ENCODE measurements at regions not wholly inside any gene's neighbourhood (a gene's known extent, or its start where the extent isn't known, plus 50 kb on each side); places are given as distances from the start of the nearest gene placed in this dataset.

DNA sequence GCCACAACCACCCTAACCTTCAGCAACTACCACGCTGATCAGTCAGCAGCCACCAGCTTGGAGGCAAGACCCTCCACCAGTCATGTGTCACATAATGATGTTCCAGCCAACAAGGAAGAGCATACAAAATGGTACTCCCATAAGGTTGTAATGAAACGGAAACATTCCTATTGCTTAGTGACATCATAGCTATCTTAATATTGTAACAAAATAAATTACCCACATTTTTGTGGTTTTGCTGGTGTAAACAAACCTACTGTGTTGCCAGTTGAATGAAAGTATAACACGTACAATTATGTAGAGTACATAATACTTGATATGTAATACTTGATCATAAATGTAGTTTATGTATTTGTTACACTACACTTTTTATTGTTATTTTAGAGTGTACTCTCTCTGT is 1363.2 kb upstream of the ADGRL4 start:
- no peak overlapping the region for H3K27ac ChIP-seq (ENCODE audit: low read depth in 2 of 2, low read length in 2 of 2)
- no peak overlapping the region for H3K4me3 ChIP-seq (ENCODE audit: low read length in 2 of 2)
- no peaks in the 10 kb centered on the region for H3K27me3 ChIP-seq (ENCODE audit: control insufficient read depth in 2 of 2, insufficient read depth in 2 of 2, low read length in 2 of 2)
- H3K9ac ChIP-seq (ENCODE audit: low read depth in 1 of 2, low read length in 2 of 2) = no peak overlapping the region
- no peaks in the 10 kb centered on the region for H3K36me3 ChIP-seq (ENCODE audit: control insufficient read depth in 2 of 2, insufficient read depth in 2 of 2, low read length in 2 of 2)
- no peaks in the 10 kb centered on the region for H3K9me3 ChIP-seq (ENCODE audit: control insufficient read depth in 2 of 2, low read length in 2 of 2)
- no peaks in the 10 kb centered on the region for H3K4me1 ChIP-seq (ENCODE audit: control insufficient read depth in 2 of 2, insufficient read depth in 2 of 2, low read length in 2 of 2)

DNA sequence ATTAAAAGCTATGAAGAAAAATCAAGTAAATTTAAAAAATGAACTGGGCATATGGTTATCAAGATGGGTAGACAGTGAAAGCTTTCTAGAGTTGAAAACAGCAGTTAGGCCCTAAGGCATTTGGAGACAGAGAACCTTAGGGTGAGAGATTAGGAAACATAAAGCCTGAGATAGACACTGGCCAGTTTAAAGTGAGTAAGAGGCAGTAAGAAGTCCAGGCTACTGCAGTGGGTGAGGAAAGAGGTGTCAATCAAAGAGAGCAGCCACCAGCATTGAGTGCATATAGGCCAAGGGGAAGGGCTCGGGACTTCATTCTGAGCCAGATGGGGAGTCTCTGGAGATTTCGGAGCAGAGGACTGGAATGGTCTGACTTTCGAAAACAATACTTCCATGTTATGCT is 1360.5 kb upstream of the ADGRL4 start:
- no peaks in the 10 kb centered on the region for H3K36me3 ChIP-seq (ENCODE audit: control insufficient read depth in 2 of 2, insufficient read depth in 2 of 2, low read length in 2 of 2)

DNA sequence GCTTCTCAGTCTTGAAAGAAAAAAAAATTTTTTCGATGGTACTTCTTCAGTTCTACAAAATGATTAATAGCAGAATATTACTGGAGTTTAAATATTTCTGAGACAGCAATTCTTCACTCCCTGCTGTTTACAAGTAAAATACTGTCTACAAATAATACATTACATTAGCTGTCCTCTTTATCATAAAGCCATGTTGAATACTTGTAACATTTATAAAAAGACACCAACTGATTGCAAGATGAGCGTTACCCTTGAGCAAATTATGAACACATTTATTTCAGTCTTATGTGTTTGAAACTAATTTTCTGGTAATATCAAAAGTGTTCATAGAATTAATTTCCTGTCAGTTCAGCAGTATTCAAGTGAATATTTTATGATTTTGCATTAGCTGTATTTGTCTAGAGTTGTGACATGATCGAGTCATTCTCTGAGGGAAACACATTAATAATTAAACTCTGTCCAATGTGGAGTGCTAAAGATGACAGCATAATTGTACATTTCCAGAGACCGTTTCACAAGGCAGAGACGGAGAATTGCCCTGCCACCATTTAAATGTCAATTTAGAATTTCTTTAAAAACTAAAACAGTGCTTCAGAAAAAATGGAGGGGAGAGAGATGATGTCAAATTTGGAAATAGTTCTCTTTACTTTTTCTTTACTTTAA is 1359.0 kb upstream of the ADGRL4 start:
- no peaks in the 10 kb centered on the region for H3K9me3 ChIP-seq (ENCODE audit: control insufficient read depth in 2 of 2, low read length in 2 of 2)
- H3K27me3 ChIP-seq (ENCODE audit: control insufficient read depth in 2 of 2, insufficient read depth in 2 of 2, low read length in 2 of 2) = no peaks in the 10 kb centered on the region
- H3K9ac ChIP-seq (ENCODE audit: low read depth in 1 of 2, low read length in 2 of 2) = no peak overlapping the region
- no peaks in the 10 kb centered on the region for H3K36me3 ChIP-seq (ENCODE audit: control insufficient read depth in 2 of 2, insufficient read depth in 2 of 2, low read length in 2 of 2)
- no peaks in the 10 kb centered on the region for H3K4me1 ChIP-seq (ENCODE audit: control insufficient read depth in 2 of 2, insufficient read depth in 2 of 2, low read length in 2 of 2)
- no peak overlapping the region for H3K27ac ChIP-seq (ENCODE audit: low read depth in 2 of 2, low read length in 2 of 2)
- no peak overlapping the region for H3K4me3 ChIP-seq (ENCODE audit: low read length in 2 of 2)

More for the DNA sequence above, 1360.5 kb upstream of the ADGRL4 start:
- Histone ChIP-seq H3K4me1 (ENCODE audit: control insufficient read depth in 2 of 2, insufficient read depth in 2 of 2, low read length in 2 of 2) (no peaks in the 10 kb centered on the region), H3K9me3 (ENCODE audit: control insufficient read depth in 2 of 2, low read length in 2 of 2) (no peaks in the 10 kb centered on the region), H3K27ac (ENCODE audit: low read depth in 2 of 2, low read length in 2 of 2) (no peak overlapping the region), H3K27me3 (ENCODE audit: control insufficient read depth in 2 of 2, insufficient read depth in 2 of 2, low read length in 2 of 2) (no peaks in the 10 kb centered on the region), H3K9ac (ENCODE audit: low read depth in 1 of 2, low read length in 2 of 2) (no peak overlapping the region), H3K4me3 (ENCODE audit: low read length in 2 of 2) (no peak overlapping the region)

DNA sequence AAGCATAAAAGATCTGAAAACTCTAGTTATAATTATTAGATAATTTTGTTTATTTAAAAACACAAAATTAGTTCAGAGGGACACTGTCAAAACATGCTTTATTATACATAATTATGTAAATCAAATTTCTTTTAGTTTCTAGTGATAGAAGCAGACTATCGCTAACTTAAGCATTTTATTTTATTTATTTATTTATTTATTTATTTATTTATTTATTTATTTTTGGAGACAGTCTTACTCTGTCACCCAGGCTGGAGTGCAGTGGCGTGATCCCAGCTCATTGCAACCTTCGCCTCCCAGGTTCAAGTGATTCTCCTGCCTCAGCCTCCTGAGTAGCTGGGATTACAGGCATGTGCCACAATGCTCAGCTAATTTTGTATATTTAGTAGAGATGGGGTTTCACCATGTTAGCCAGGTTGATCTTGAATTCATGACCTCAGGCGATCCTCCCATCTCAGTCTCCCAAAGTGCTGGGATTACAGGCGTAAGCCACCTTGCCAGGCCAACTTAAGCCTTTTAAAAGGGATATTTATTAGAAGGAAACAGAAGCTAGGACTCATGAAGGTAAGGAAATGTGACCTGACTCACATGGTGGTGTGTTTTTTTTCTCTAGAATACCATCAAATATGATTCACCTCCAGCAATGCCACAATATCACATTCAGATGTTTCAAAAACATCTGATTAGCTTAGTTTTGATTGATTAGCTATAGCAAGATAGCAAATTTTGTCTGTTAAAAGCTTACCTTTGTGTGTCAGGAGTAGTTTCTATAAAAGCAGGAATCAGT is 1357.4 kb upstream of the ADGRL4 start:
- Histone ChIP-seq H3K9me3 (ENCODE audit: control insufficient read depth in 2 of 2, low read length in 2 of 2) (no peaks in the 10 kb centered on the region), H3K27ac (ENCODE audit: low read depth in 2 of 2, low read length in 2 of 2) (no peak overlapping the region), H3K27me3 (ENCODE audit: control insufficient read depth in 2 of 2, insufficient read depth in 2 of 2, low read length in 2 of 2) (no peaks in the 10 kb centered on the region), H3K9ac (ENCODE audit: low read depth in 1 of 2, low read length in 2 of 2) (no peak overlapping the region), H3K4me3 (ENCODE audit: low read length in 2 of 2) (no peak overlapping the region), H3K4me1 (ENCODE audit: control insufficient read depth in 2 of 2, insufficient read depth in 2 of 2, low read length in 2 of 2) (no peaks in the 10 kb centered on the region), H3K36me3 (ENCODE audit: control insufficient read depth in 2 of 2, insufficient read depth in 2 of 2, low read length in 2 of 2) (no peaks in the 10 kb centered on the region)

DNA sequence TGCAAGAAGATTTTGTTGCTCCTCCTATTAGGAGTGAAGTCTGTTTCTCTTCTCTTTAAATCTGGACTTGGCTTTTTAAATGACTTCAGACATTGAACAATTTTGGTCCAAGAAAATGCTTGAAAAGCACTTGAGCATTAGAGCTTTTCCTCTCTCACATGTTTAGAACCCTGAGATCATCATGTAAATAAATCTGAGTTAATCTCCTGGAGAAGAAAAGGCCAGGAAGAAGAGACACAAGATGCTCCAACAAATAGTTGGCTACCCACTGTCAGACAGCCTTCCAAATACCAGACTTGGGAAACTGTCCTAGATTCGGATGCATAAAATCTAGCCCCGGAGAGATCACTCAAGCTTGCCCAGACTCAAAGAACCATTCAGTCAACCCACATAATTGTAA is 1353.1 kb upstream of the ADGRL4 start:
- H3K36me3 ChIP-seq (ENCODE audit: control insufficient read depth in 2 of 2, insufficient read depth in 2 of 2, low read length in 2 of 2) = no peaks in the 10 kb centered on the region
- H3K4me1 ChIP-seq (ENCODE audit: control insufficient read depth in 2 of 2, insufficient read depth in 2 of 2, low read length in 2 of 2) = no peaks in the 10 kb centered on the region
- H3K9ac ChIP-seq (ENCODE audit: low read depth in 1 of 2, low read length in 2 of 2) = no peak overlapping the region
- no peaks in the 10 kb centered on the region for H3K9me3 ChIP-seq (ENCODE audit: control insufficient read depth in 2 of 2, low read length in 2 of 2)
- H3K27me3 ChIP-seq (ENCODE audit: control insufficient read depth in 2 of 2, insufficient read depth in 2 of 2, low read length in 2 of 2) = no peaks in the 10 kb centered on the region
- no peak overlapping the region for H3K4me3 ChIP-seq (ENCODE audit: low read length in 2 of 2)
- no peak overlapping the region for H3K27ac ChIP-seq (ENCODE audit: low read depth in 2 of 2, low read length in 2 of 2)

DNA sequence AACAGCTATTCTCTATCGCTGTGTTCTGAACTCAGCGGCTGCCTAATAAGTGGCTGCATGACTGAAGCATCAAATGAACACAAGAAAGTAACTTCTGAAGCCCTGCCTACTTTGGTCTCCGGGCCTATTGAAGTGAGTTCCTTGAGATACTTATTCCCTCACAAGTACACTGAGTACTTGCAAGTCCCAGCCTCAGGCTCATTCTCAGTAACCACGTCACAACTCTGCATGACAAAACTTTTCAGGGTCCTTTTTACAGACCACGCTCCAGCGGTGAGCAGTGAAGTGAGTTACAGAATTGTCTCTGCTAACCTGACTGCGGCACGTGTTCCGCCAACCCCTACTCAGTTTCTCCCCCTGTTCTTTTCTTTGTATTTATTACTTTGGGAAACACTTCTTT is 1342.7 kb upstream of the ADGRL4 start:
- no peaks in the 10 kb centered on the region for H3K9me3 ChIP-seq (ENCODE audit: control insufficient read depth in 2 of 2, low read length in 2 of 2)
- no peaks in the 10 kb centered on the region for H3K36me3 ChIP-seq (ENCODE audit: control insufficient read depth in 2 of 2, insufficient read depth in 2 of 2, low read length in 2 of 2)
- H3K27me3 ChIP-seq (ENCODE audit: control insufficient read depth in 2 of 2, insufficient read depth in 2 of 2, low read length in 2 of 2) = no peaks in the 10 kb centered on the region
- no peak overlapping the region for H3K4me3 ChIP-seq (ENCODE audit: low read length in 2 of 2)
- no peak overlapping the region for H3K9ac ChIP-seq (ENCODE audit: low read depth in 1 of 2, low read length in 2 of 2)
- no peak overlapping the region for H3K27ac ChIP-seq (ENCODE audit: low read depth in 2 of 2, low read length in 2 of 2)
- H3K4me1 ChIP-seq (ENCODE audit: control insufficient read depth in 2 of 2, insufficient read depth in 2 of 2, low read length in 2 of 2) = no peaks in the 10 kb centered on the region

DNA sequence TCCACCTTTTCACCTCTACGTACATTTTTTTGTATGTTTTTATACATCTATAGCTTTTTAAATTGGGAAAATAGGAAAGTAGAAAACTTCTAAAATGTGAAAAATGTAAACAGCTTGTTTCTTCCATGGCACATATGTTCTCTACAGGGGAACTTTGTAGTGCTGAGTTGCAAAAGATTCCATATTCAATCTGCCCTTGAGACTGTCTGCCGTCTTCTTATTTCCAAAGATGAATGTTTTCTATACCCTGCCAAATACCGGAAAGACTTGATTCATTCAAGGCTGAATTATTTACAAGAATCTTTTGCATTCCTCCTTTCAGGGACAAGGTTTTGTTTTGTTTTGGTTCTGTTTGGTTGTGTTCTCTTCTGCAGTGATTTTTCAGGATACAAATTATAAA is 1334.5 kb upstream of the ADGRL4 start:
- Histone ChIP-seq H3K36me3 (ENCODE audit: control insufficient read depth in 2 of 2, insufficient read depth in 2 of 2, low read length in 2 of 2) (no peaks in the 10 kb centered on the region), H3K27ac (ENCODE audit: low read depth in 2 of 2, low read length in 2 of 2) (no peak overlapping the region), H3K4me3 (ENCODE audit: low read length in 2 of 2) (no peak overlapping the region), H3K4me1 (ENCODE audit: control insufficient read depth in 2 of 2, insufficient read depth in 2 of 2, low read length in 2 of 2) (no peaks in the 10 kb centered on the region), H3K9ac (ENCODE audit: low read depth in 1 of 2, low read length in 2 of 2) (no peak overlapping the region), H3K9me3 (ENCODE audit: control insufficient read depth in 2 of 2, low read length in 2 of 2) (no peaks in the 10 kb centered on the region), H3K27me3 (ENCODE audit: control insufficient read depth in 2 of 2, insufficient read depth in 2 of 2, low read length in 2 of 2) (no peaks in the 10 kb centered on the region)

DNA sequence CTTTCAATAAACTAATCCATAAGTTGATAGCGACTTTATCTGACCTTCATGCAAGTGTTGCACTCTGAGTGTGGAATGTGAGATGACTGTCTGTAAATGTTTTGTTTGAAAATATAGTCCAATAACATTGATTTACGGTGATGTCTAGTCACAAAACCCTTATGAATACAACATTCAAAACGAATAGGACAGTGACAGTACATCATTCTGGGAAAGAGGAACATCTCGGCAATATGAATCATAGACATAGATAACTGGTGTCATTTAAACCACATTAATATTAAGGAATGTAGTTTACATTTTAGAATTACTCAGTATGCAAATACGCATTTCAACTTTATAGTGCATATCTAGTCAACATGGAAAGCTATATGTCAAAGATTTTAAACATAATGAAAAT is 1311.6 kb upstream of the ADGRL4 start:
- no peaks in the 10 kb centered on the region for H3K36me3 ChIP-seq (ENCODE audit: control insufficient read depth in 2 of 2, insufficient read depth in 2 of 2, low read length in 2 of 2)
- H3K9ac ChIP-seq (ENCODE audit: low read depth in 1 of 2, low read length in 2 of 2) = no peak overlapping the region
- no peaks in the 10 kb centered on the region for H3K9me3 ChIP-seq (ENCODE audit: control insufficient read depth in 2 of 2, low read length in 2 of 2)
- no peak overlapping the region for H3K27ac ChIP-seq (ENCODE audit: low read depth in 2 of 2, low read length in 2 of 2)
- H3K4me1 ChIP-seq (ENCODE audit: control insufficient read depth in 2 of 2, insufficient read depth in 2 of 2, low read length in 2 of 2) = no peaks in the 10 kb centered on the region
- H3K27me3 ChIP-seq (ENCODE audit: control insufficient read depth in 2 of 2, insufficient read depth in 2 of 2, low read length in 2 of 2) = no peaks in the 10 kb centered on the region
- H3K4me3 ChIP-seq (ENCODE audit: low read length in 2 of 2) = no peak overlapping the region

DNA sequence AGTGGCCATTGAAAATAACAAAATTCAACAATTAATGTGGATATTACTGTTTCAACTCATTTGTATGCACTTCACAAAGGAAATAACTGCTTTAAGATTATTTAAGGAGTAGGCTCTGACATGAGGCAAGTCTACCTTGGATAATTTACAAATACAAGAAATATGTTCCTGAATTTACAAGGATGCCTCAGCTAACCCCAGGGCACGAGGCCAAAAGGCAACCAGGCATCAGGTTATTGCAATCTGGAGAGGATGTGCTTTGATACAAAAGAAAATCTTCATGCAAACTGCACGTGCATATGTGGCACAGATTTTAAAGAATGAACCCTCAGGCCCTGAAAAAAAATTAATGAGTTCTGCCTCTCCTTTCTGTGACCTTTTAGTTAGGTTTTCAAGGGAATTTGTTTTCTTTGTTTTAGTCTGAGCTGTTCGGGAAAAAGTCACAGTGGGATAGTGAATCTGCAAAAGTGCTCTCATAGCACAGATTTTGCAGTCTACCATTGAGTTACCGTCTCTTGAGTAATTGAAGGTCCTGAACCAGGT is 1304.2 kb upstream of the ADGRL4 start:
- Histone ChIP-seq H3K4me3 (ENCODE audit: low read length in 2 of 2) (no peak overlapping the region), H3K4me1 (ENCODE audit: control insufficient read depth in 2 of 2, insufficient read depth in 2 of 2, low read length in 2 of 2) (no peaks in the 10 kb centered on the region), H3K9ac (ENCODE audit: low read depth in 1 of 2, low read length in 2 of 2) (no peak overlapping the region), H3K27me3 (ENCODE audit: control insufficient read depth in 2 of 2, insufficient read depth in 2 of 2, low read length in 2 of 2) (no peaks in the 10 kb centered on the region), H3K27ac (ENCODE audit: low read depth in 2 of 2, low read length in 2 of 2) (no peak overlapping the region), H3K9me3 (ENCODE audit: control insufficient read depth in 2 of 2, low read length in 2 of 2) (no peaks in the 10 kb centered on the region), H3K36me3 (ENCODE audit: control insufficient read depth in 2 of 2, insufficient read depth in 2 of 2, low read length in 2 of 2) (no peaks in the 10 kb centered on the region)

DNA sequence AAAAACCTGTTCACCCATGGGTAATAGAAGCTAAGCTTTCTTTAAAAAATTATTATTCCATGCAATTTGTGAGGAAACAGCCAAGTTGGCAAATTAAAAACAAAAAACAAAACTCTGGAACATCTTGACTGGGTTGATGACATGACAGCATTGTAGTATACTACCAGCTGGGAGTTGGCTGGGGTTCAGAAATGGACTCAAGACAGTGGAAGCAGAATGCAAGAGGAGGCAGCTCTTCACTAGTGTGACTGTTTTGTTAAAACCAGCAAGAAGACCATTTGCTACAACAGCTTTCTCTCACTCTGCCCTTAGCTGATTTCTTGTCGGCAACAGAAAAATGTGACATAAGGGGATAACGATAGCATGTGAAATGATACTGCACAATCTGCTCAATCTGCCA is 1298.9 kb upstream of the ADGRL4 start:
- H3K9me3 ChIP-seq (ENCODE audit: control insufficient read depth in 2 of 2, low read length in 2 of 2) = no peaks in the 10 kb centered on the region
- no peaks in the 10 kb centered on the region for H3K36me3 ChIP-seq (ENCODE audit: control insufficient read depth in 2 of 2, insufficient read depth in 2 of 2, low read length in 2 of 2)
- H3K27ac ChIP-seq (ENCODE audit: low read depth in 2 of 2, low read length in 2 of 2) = no peak overlapping the region
- no peaks in the 10 kb centered on the region for H3K4me1 ChIP-seq (ENCODE audit: control insufficient read depth in 2 of 2, insufficient read depth in 2 of 2, low read length in 2 of 2)
- no peak overlapping the region for H3K9ac ChIP-seq (ENCODE audit: low read depth in 1 of 2, low read length in 2 of 2)
- no peak overlapping the region for H3K4me3 ChIP-seq (ENCODE audit: low read length in 2 of 2)
- H3K27me3 ChIP-seq (ENCODE audit: control insufficient read depth in 2 of 2, insufficient read depth in 2 of 2, low read length in 2 of 2) = no peaks in the 10 kb centered on the region
